Esophagus muscularis mucosa (tissue), 4 donors: ENCODE measurements at regions not wholly inside any gene's neighbourhood (a gene's known extent, or its start where the extent isn't known, plus 50 kb on each side); places are given as distances from the start of the nearest gene placed in this dataset.

Experiments used
- DNase-seq: peaks from one replicate; pipeline ENCODE4 v3.0.0-alpha.2; 2017; ENCODE audit errors: extremely low spot score
- H3K27ac ChIP-seq, 4 donors: fragments of 200-600 bp; sonication (generic); replicated peaks in 1 of 4; 1 replicate in 3 of 4; 2 replicates in 1 of 4; pipeline ENCODE4 v1.5.1; 2016 to 2019; ENCODE audit warnings: mild to moderate bottlenecking in 1 of 4
- H3K27me3 ChIP-seq, 4 donors: fragments of 200-600 bp; sonication (generic); one replicate each; pipeline versions ENCODE4 v1.5.1 to v1.6.0; 2016 to 2019
- H3K36me3 ChIP-seq, 4 donors: fragments of 200-600 bp; sonication (generic); one replicate each; pipeline ENCODE4 v1.5.1; 2016 to 2019
- H3K4me1 ChIP-seq, 4 donors: fragments of 200-600 bp; sonication (generic); one replicate each; pipeline ENCODE4 v1.5.1; 2016 to 2019
- H3K4me3 ChIP-seq, 4 donors: fragments of 200-600 bp; sonication (generic); 1 replicate in 2 of 4; 2 replicates in 2 of 4; pipeline ENCODE4 v1.5.1; 2016 to 2019; ENCODE audit warnings: mild to moderate bottlenecking in 4 of 4, moderate library complexity in 1 of 4
- H3K9me3 ChIP-seq, 4 donors: fragments of 200-600 bp; sonication (generic); 1 replicate in 3 of 4; 2 replicates in 1 of 4; pipeline ENCODE4 v1.5.1; 2016 to 2019
- CTCF ChIP-seq, 3 experiments: fragments of 200-600 bp in 2 of 3; fragments of 450-650 bp in 1 of 3; sonication (generic) in 2 of 3; IDR thresholded peaks; one replicate each; pipeline ENCODE4 v1.5.1; 2017 to 2019; ENCODE audit warnings: antibody characterized with exemption in 3 of 3, mild to moderate bottlenecking in 2 of 3, moderate library complexity in 1 of 3
- EP300 ChIP-seq: sonication (generic); formaldehyde crosslinking; IDR thresholded peaks from one replicate; pipeline ENCODE4 v1.6.1; 2017; ENCODE audit warnings: antibody characterized with exemption
- POLR2A ChIP-seq: fragments of 450-650 bp; IDR thresholded peaks from one replicate; pipeline ENCODE4 v1.6.1; 2017; ENCODE audit warnings: antibody characterized with exemption, moderate library complexity, mild to moderate bottlenecking, low read depth
- POLR2AphosphoS5 ChIP-seq, 2 donors: sonication (generic); formaldehyde crosslinking; IDR thresholded peaks; one replicate each; pipeline ENCODE4 v1.6.1; 2017; ENCODE audit warnings: antibody characterized with exemption in 2 of 2
- WGBS: methylation state at CpG from one replicate; pipeline ENCODE4 v1.1.5; 2018; 5-methylcytosine and 5-hydroxymethylcytosine counted together
- intact Hi-C: fragments of 100-400 bp; cut with DNase I; formaldehyde crosslinking; loops from one replicate; pipeline ENCODE4 v1.15.1; 2023

- peaks cover 0 to 30% (median 21%) of the 10 kb centered on the region in 4 donors for H3K4me1 ChIP-seq
- H3K36me3 ChIP-seq, result no peaks in the 10 kb centered on the region
- no peak for DNase-seq
- no peak for TF ChIP-seq CTCF (IDR thresholded peaks at IDR 0.05)
- TF ChIP-seq EP300, result no peak
- no peak for TF ChIP-seq POLR2AphosphoS5 (IDR thresholded peaks at IDR 0.05)
- no peak for TF ChIP-seq POLR2A
- H3K4me3 ChIP-seq, result no peak overlapping the region
- H3K27ac ChIP-seq, result peak overlapping the region; percentile 30 to 63 (median 58)
- 47% methylated on average over 2 of the region's 2 CpGs for WGBS
- intact Hi-C loops, result no loop called here
- H3K9me3 ChIP-seq, result no peaks in the 10 kb centered on the region
- H3K27me3 ChIP-seq, result no peaks in the 10 kb centered on the region
Measured at GRCh38 chr5:96113170-96113939, 151.7 kb upstream of the ELL2 start.

- no peaks in the 10 kb centered on the region for H3K9me3 ChIP-seq
- DNase-seq, result no peak
- 87% methylated on average over 2 of the region's 2 CpGs for WGBS
- H3K4me1 ChIP-seq, result peaks cover 0 to 25% (median 15%) of the 10 kb centered on the region in 4 donors
- intact Hi-C loops, result no loop called here
- no peak overlapping the region for H3K27ac ChIP-seq
- no peak for TF ChIP-seq EP300
- TF ChIP-seq POLR2A, result no peak
- TF ChIP-seq POLR2AphosphoS5 (IDR thresholded peaks at IDR 0.05), result no peak
- no peak for TF ChIP-seq CTCF (IDR thresholded peaks at IDR 0.05)
- no peaks in the 10 kb centered on the region for H3K36me3 ChIP-seq
- H3K4me3 ChIP-seq, result no peak overlapping the region
- H3K27me3 ChIP-seq, result no peaks in the 10 kb centered on the region
Measured at GRCh38 chr5:96112703-96113102, 151.1 kb upstream of the ELL2 start.

GRCh38 chr5:96112123-96112670, 150.5 kb upstream of the ELL2 start:
- Histone ChIP-seq H3K36me3 (no peaks in the 10 kb centered on the region), H3K4me1 (peaks cover 0 to 20% (median 10%) of the 10 kb centered on the region in 4 donors), H3K4me3 (no peak overlapping the region), H3K27me3 (no peaks in the 10 kb centered on the region), H3K27ac (no peak overlapping the region), H3K9me3 (no peaks in the 10 kb centered on the region)
- intact Hi-C loops, result no loop called here
- TF ChIP-seq CTCF (IDR thresholded peaks at IDR 0.05) (no peak), EP300 (no peak), POLR2AphosphoS5 (IDR thresholded peaks at IDR 0.05) (no peak), POLR2A (no peak)
- no peak for DNase-seq
- 92% methylated on average over 1 of the region's 1 CpG for WGBS

GRCh38 chr5:96111080-96111756, 149.6 kb upstream of the ELL2 start:
- TF ChIP-seq EP300 (no peak), POLR2A (no peak), CTCF (IDR thresholded peaks at IDR 0.05) (no peak), POLR2AphosphoS5 (IDR thresholded peaks at IDR 0.05) (no peak)
- no peaks in the 10 kb centered on the region for H3K27me3 ChIP-seq
- DNase-seq, result no peak
- intact Hi-C loops, result no loop called here
- 95% methylated on average over 3 of the region's 3 CpGs for WGBS
- H3K4me1 ChIP-seq, result peaks cover 0 to 18% (median 8%) of the 10 kb centered on the region in 4 donors
- H3K36me3 ChIP-seq, result no peaks in the 10 kb centered on the region
- H3K9me3 ChIP-seq, result no peaks in the 10 kb centered on the region
- no peak overlapping the region for H3K4me3 ChIP-seq
- H3K27ac ChIP-seq, result no peak overlapping the region
